ENCODE measurements at regions not wholly inside any gene's neighbourhood (a gene's known extent, or its start where the extent isn't known, plus 50 kb on each side); places are given as distances from the start of the nearest gene placed in this dataset.

DNA sequence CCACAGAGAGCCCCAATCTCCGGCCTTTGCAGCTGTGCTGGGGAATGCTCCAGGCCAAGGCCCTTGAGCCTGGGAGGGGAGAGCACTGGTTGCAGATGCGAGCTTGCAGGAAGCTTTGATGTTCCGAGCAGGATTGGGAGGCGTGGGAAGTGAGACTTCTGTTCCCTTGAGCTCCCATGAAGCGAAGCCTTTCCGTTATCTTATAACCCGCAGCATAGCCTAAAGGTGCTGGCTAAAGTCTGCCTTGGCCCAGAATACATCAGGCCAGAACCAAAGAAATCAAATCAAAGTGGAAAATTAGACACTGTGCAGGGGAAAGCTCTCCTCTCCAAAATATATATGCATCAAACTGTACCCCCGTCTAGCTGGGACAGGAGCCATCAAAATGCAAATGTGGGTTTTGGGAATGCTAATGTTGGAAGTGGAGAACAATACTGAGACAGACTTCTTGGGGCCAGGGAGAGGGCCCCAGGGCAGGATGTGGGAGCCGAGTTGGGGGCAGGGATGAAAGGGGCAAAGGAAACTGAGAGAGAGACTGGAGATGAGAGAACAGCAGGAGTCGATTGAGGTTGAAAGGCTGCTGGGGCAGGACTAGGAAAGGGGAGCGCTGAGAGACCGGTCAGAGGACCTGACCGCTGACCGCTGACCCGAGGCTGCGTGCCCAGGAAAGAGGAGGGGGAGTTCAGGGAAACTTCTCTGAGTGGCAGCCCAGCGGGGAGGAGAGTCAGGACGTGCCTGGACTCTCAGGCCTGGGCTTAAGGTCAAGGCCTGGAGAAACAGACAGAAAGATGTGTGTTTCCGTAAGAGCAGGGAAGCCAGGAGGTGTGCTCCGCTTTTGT lies 152.2 kb upstream of the PARP11 start (continued):
- TF ChIP-seq ZNF709 (CRISPR knock-in tag; IDR thresholded peaks at IDR 0.05) (no peak), ZNF572 (CRISPR knock-in tag; IDR thresholded peaks at IDR 0.05) (no peak), CHCHD3 (CRISPR knock-in tag; IDR thresholded peaks at IDR 0.05) (no peak), SOX13 (IDR thresholded peaks at IDR 0.05) (0 out of 2 replicates have a peak, but pooled peaks have one; percentile 15), SOX13 (CRISPR knock-in tag; conservative IDR thresholded peaks at IDR 0.05 in 1 of 2, IDR thresholded peaks at IDR 0.05 in 1 of 2) (peak in 1 of 2 experiments; percentile 9; a peak in 1 of 4 replicates), RFXAP (CRISPR knock-in tag; IDR thresholded peaks at IDR 0.05; ENCODE audit: borderline replicate concordance) (0 out of 2 replicates have a peak, but pooled peaks have one; percentile 36), ZMYM3 (CRISPR knock-in tag; IDR thresholded peaks at IDR 0.05) (peak; percentile 56; the same call in 1 of the 2 replicates), IRF2 (CRISPR knock-in tag; IDR thresholded peaks at IDR 0.05) (peak; percentile 35; the same call in 1 of the 2 replicates), SMAD3 (CRISPR knock-in tag; IDR thresholded peaks at IDR 0.05) (no peak), ZFP90 (CRISPR knock-in tag; IDR thresholded peaks at IDR 0.05; ENCODE audit: borderline replicate concordance) (0 out of 2 replicates have a peak, but pooled peaks have one; percentile 33), ERF (CRISPR knock-in tag; IDR thresholded peaks at IDR 0.05) (no peak), ZNF317 (CRISPR knock-in tag; IDR thresholded peaks at IDR 0.05) (no peak), POLR2A (IDR thresholded peaks at IDR 0.05; ENCODE audit: insufficient read depth in 1 of 2, low read depth in 2 of 2, low read length in 2 of 2) (no peak), MZF1 (CRISPR knock-in tag; IDR thresholded peaks at IDR 0.05; ENCODE audit: borderline replicate concordance) (no peak), ZNF296 (CRISPR knock-in tag; conservative IDR thresholded peaks at IDR 0.05) (peak; percentile 94), SAP130 (CRISPR knock-in tag; IDR thresholded peaks at IDR 0.05; ENCODE audit: low read depth) (peak; percentile 44), RXRA (CRISPR knock-in tag; IDR thresholded peaks at IDR 0.05) (peak; percentile 80; the same call in 1 of the 2 replicates), ELF3 (CRISPR knock-in tag; IDR thresholded peaks at IDR 0.05) (peak; percentile 70), CHD4 (IDR thresholded peaks at IDR 0.05; ENCODE audit: borderline replicate concordance, low read length) (no peak)
- TF ChIP-seq, protein P1, sequence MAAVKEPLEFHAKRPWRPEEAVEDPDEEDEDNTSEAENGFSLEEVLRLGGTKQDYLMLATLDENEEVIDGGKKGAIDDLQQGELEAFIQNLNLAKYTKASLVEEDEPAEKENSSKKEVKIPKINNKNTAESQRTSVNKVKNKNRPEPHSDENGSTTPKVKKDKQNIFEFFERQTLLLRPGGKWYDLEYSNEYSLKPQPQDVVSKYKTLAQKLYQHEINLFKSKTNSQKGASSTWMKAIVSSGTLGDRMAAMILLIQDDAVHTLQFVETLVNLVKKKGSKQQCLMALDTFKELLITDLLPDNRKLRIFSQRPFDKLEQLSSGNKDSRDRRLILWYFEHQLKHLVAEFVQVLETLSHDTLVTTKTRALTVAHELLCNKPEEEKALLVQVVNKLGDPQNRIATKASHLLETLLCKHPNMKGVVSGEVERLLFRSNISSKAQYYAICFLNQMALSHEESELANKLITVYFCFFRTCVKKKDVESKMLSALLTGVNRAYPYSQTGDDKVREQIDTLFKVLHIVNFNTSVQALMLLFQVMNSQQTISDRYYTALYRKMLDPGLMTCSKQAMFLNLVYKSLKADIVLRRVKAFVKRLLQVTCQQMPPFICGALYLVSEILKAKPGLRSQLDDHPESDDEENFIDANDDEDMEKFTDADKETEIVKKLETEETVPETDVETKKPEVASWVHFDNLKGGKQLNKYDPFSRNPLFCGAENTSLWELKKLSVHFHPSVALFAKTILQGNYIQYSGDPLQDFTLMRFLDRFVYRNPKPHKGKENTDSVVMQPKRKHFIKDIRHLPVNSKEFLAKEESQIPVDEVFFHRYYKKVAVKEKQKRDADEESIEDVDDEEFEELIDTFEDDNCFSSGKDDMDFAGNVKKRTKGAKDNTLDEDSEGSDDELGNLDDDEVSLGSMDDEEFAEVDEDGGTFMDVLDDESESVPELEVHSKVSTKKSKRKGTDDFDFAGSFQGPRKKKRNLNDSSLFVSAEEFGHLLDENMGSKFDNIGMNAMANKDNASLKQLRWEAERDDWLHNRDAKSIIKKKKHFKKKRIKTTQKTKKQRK (IDR thresholded peaks at IDR 0.05; ENCODE audit: low read length), result no peak
- TF ChIP-seq, protein P2, sequence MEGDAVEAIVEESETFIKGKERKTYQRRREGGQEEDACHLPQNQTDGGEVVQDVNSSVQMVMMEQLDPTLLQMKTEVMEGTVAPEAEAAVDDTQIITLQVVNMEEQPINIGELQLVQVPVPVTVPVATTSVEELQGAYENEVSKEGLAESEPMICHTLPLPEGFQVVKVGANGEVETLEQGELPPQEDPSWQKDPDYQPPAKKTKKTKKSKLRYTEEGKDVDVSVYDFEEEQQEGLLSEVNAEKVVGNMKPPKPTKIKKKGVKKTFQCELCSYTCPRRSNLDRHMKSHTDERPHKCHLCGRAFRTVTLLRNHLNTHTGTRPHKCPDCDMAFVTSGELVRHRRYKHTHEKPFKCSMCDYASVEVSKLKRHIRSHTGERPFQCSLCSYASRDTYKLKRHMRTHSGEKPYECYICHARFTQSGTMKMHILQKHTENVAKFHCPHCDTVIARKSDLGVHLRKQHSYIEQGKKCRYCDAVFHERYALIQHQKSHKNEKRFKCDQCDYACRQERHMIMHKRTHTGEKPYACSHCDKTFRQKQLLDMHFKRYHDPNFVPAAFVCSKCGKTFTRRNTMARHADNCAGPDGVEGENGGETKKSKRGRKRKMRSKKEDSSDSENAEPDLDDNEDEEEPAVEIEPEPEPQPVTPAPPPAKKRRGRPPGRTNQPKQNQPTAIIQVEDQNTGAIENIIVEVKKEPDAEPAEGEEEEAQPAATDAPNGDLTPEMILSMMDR (CRISPR knock-in tag; IDR thresholded peaks at IDR 0.05), result no peak
- TF ChIP-seq, protein P3, sequence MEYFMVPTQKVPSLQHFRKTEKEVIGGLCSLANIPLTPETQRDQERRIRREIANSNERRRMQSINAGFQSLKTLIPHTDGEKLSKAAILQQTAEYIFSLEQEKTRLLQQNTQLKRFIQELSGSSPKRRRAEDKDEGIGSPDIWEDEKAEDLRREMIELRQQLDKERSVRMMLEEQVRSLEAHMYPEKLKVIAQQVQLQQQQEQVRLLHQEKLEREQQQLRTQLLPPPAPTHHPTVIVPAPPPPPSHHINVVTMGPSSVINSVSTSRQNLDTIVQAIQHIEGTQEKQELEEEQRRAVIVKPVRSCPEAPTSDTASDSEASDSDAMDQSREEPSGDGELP (IDR thresholded peaks at IDR 0.05; ENCODE audit: borderline replicate concordance, low read depth), result 0 out of 2 replicates have a peak, but pooled peaks have one; percentile 22
- TF ChIP-seq, protein P4, sequence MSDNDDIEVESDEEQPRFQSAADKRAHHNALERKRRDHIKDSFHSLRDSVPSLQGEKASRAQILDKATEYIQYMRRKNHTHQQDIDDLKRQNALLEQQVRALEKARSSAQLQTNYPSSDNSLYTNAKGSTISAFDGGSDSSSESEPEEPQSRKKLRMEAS (IDR thresholded peaks at IDR 0.05), result peak; percentile 77
- TF ChIP-seq, protein P5, sequence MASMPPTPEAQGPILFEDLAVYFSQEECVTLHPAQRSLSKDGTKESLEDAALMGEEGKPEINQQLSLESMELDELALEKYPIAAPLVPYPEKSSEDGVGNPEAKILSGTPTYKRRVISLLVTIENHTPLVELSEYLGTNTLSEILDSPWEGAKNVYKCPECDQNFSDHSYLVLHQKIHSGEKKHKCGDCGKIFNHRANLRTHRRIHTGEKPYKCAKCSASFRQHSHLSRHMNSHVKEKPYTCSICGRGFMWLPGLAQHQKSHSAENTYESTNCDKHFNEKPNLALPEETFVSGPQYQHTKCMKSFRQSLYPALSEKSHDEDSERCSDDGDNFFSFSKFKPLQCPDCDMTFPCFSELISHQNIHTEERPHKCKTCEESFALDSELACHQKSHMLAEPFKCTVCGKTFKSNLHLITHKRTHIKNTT (CRISPR knock-in tag; IDR thresholded peaks at IDR 0.05), result no peak
